Type B pancreatic cell (in vitro differentiated cells): ENCODE measurements at regions not wholly inside any gene's neighbourhood (a gene's known extent, or its start where the extent isn't known, plus 50 kb on each side); places are given as distances from the start of the nearest gene placed in this dataset.

Source experiments
- DNase-seq: peaks from one replicate; pipeline ENCODE4 v3.0.0; 2021; ENCODE audit warnings: mixed read lengths; ENCODE audit not compliant: unreplicated experiment; ENCODE audit errors: extremely low spot score
- H3K27ac Mint-ChIP-seq: 2 replicates; pipeline ENCODE4 v1.8.0; 2021; ENCODE audit warnings: mild to moderate bottlenecking, mixed read lengths
- H3K27me3 Mint-ChIP-seq: 2 replicates; pipeline ENCODE4 v1.8.0; 2021; ENCODE audit warnings: mixed read lengths
- H3K36me3 Mint-ChIP-seq: 2 replicates; pipeline ENCODE4 v1.8.0; 2021; ENCODE audit warnings: mixed read lengths
- H3K4me1 Mint-ChIP-seq: one replicate; pipeline ENCODE4 v1.8.0; 2021; ENCODE audit warnings: mixed read lengths; ENCODE audit not compliant: unreplicated experiment
- H3K4me3 Mint-ChIP-seq: 2 replicates; pipeline ENCODE4 v1.8.0; 2021; ENCODE audit warnings: mild to moderate bottlenecking, mixed read lengths
- H3K9me3 Mint-ChIP-seq: 2 replicates; pipeline ENCODE4 v1.8.0; 2021; ENCODE audit warnings: mixed read lengths
- CTCF ChIP-seq: fragments of 200-600 bp; sonication (generic); conservative IDR thresholded peaks from 2 replicates; pipeline ENCODE4 v1.5.0; 2021; ENCODE audit warnings: antibody characterized with exemption, mild to moderate bottlenecking

- Mint-ChIP-seq H3K4me1 (no peaks in the 10 kb centered on the region), H3K4me3 (no peak overlapping the region), H3K36me3 (no peaks in the 10 kb centered on the region), H3K9me3 (peaks cover 8% of the 10 kb centered on the region), H3K27ac (no peak overlapping the region), H3K27me3 (no peaks in the 10 kb centered on the region)
- DNase-seq = no peak
- TF ChIP-seq CTCF = no peak
These were observed 694.5 kb upstream of the ZNF608 start for GRCh38 chr5:125440905-125441304.

GRCh38 chr5:125446986-125447385, 700.5 kb upstream of the ZNF608 start:
- Mint-ChIP-seq H3K36me3 (no peaks in the 10 kb centered on the region), H3K4me3 (no peak overlapping the region), H3K27me3 (no peaks in the 10 kb centered on the region), H3K9me3 (peaks cover 5% of the 10 kb centered on the region), H3K4me1 (no peaks in the 10 kb centered on the region), H3K27ac (no peak overlapping the region)
- TF ChIP-seq CTCF = no peak
- DNase-seq = no peak

GRCh38 chr5:125450771-125451170, 704.3 kb upstream of the ZNF608 start:
- no peak for DNase-seq
- H3K36me3 Mint-ChIP-seq = no peaks in the 10 kb centered on the region
- H3K27me3 Mint-ChIP-seq = peaks cover 3% of the 10 kb centered on the region
- H3K4me1 Mint-ChIP-seq = no peaks in the 10 kb centered on the region
- no peak overlapping the region for H3K4me3 Mint-ChIP-seq
- no peak for TF ChIP-seq CTCF
- no peaks in the 10 kb centered on the region for H3K9me3 Mint-ChIP-seq
- H3K27ac Mint-ChIP-seq = no peak overlapping the region

- H3K4me3 Mint-ChIP-seq = no peak overlapping the region
- no peaks in the 10 kb centered on the region for H3K9me3 Mint-ChIP-seq
- H3K27me3 Mint-ChIP-seq = peaks cover 3% of the 10 kb centered on the region
- H3K27ac Mint-ChIP-seq = no peak overlapping the region
- no peak for DNase-seq
- no peaks in the 10 kb centered on the region for H3K36me3 Mint-ChIP-seq
- H3K4me1 Mint-ChIP-seq = no peaks in the 10 kb centered on the region
- no peak for TF ChIP-seq CTCF
These were observed 705.2 kb upstream of the ZNF608 start for GRCh38 chr5:125451622-125452021.

GRCh38 chr5:125452991-125453390, 706.6 kb upstream of the ZNF608 start:
- no peak for DNase-seq
- peaks cover 6% of the 10 kb centered on the region for H3K27me3 Mint-ChIP-seq

More at GRCh38 chr5:125452991-125453390, 706.6 kb upstream of the ZNF608 start:
- Mint-ChIP-seq H3K4me3 (no peak overlapping the region), H3K27ac (no peak overlapping the region), H3K9me3 (peaks cover 7% of the 10 kb centered on the region), H3K4me1 (no peaks in the 10 kb centered on the region), H3K36me3 (no peaks in the 10 kb centered on the region)
- no peak for TF ChIP-seq CTCF
